Upper lobe of right lung (tissue), 1 donor: ENCODE measurements at regions not wholly inside any gene's neighbourhood (a gene's known extent, or its start where the extent isn't known, plus 50 kb on each side); places are given as distances from the start of the nearest gene placed in this dataset.

ENCODE experiments used
- ATAC-seq: fragments of 200-7000 bp; cut with Tn5 transposase; one replicate; pipeline ENCODE4 v1.9.1; 2020; ENCODE audit warnings: mild to moderate bottlenecking, moderate library complexity
- DNase-seq: peaks from one replicate; pipeline ENCODE4 v3.0.0-alpha.2; 2020
- H3K27ac ChIP-seq: fragments of 200-600 bp; one replicate; pipeline ENCODE4 v1.8.0; 2022
- H3K27me3 ChIP-seq: fragments of 200-600 bp; one replicate; pipeline ENCODE4 v1.8.0; 2022; ENCODE audit warnings: mild to moderate bottlenecking
- H3K36me3 ChIP-seq: fragments of 200-600 bp; one replicate; pipeline ENCODE4 v1.8.0; 2022
- H3K4me1 ChIP-seq: fragments of 200-600 bp; one replicate; pipeline ENCODE4 v1.8.0; 2022
- H3K4me3 ChIP-seq: fragments of 200-600 bp; one replicate; pipeline ENCODE4 v1.8.0; 2022; ENCODE audit warnings: mild to moderate bottlenecking
- H3K9me3 ChIP-seq: fragments of 200-600 bp; one replicate; pipeline ENCODE4 v1.8.0; 2022
- CTCF ChIP-seq: fragments of 200-600 bp; IDR thresholded peaks from one replicate; pipeline ENCODE4 v1.8.0; 2022; ENCODE audit warnings: antibody characterized with exemption
- intact Hi-C: fragments of 100-400 bp; cut with DNase I; formaldehyde crosslinking; loops from one replicate; pipeline ENCODE4 v1.11.0; 2022
- donor health status: DM: no; HTN: yes; CAD: no; lungs with severe emphysema.

GRCh38 chr2:78056976-78057375 lies 534.8 kb upstream of the LRRTM4 start:
- no peak overlapping the region for H3K27ac ChIP-seq
- H3K36me3 ChIP-seq = no peaks in the 10 kb centered on the region
- intact Hi-C loops = no loop called here
- ATAC-seq (no peak), DNase-seq (no peak)
- H3K4me1 ChIP-seq = no peaks in the 10 kb centered on the region
- no peak overlapping the region for H3K4me3 ChIP-seq
- no peaks in the 10 kb centered on the region for H3K27me3 ChIP-seq
- no peaks in the 10 kb centered on the region for H3K9me3 ChIP-seq
- no peak for TF ChIP-seq CTCF

- no peaks in the 10 kb centered on the region for H3K4me1 ChIP-seq
- H3K27me3 ChIP-seq = no peaks in the 10 kb centered on the region
- no peaks in the 10 kb centered on the region for H3K36me3 ChIP-seq
- no peak overlapping the region for H3K27ac ChIP-seq
- DNase-seq = no peak
- H3K9me3 ChIP-seq = no peaks in the 10 kb centered on the region
- intact Hi-C loops = no loop called here
- H3K4me3 ChIP-seq = no peak overlapping the region
- TF ChIP-seq CTCF = no peak
- no peak for ATAC-seq
Measured at GRCh38 chr2:78061301-78061700, 539.1 kb upstream of the LRRTM4 start.

- H3K4me1 ChIP-seq = no peaks in the 10 kb centered on the region
- no peak for DNase-seq
- no peak overlapping the region for H3K4me3 ChIP-seq
- no peak for ATAC-seq
- TF ChIP-seq CTCF = no peak
- H3K36me3 ChIP-seq = no peaks in the 10 kb centered on the region
- H3K27ac ChIP-seq = no peak overlapping the region
- no peaks in the 10 kb centered on the region for H3K27me3 ChIP-seq
- no peaks in the 10 kb centered on the region for H3K9me3 ChIP-seq
- intact Hi-C loops = no loop called here
Measured at GRCh38 chr2:78061732-78062131, 539.6 kb upstream of the LRRTM4 start.

GRCh38 chr2:78063246-78064020 lies 541.3 kb upstream of the LRRTM4 start:
- no peak for DNase-seq
- ATAC-seq = no peak
- intact Hi-C loops = no loop called here
- Histone ChIP-seq H3K9me3 (no peaks in the 10 kb centered on the region), H3K4me1 (no peaks in the 10 kb centered on the region), H3K27me3 (no peaks in the 10 kb centered on the region), H3K4me3 (no peak overlapping the region), H3K36me3 (no peaks in the 10 kb centered on the region), H3K27ac (no peak overlapping the region)
- TF ChIP-seq CTCF = no peak

GRCh38 chr2:78065366-78065765 lies 543.2 kb upstream of the LRRTM4 start:
- no peak for ATAC-seq
- Histone ChIP-seq H3K9me3 (no peaks in the 10 kb centered on the region), H3K4me3 (no peak overlapping the region), H3K4me1 (no peaks in the 10 kb centered on the region), H3K36me3 (no peaks in the 10 kb centered on the region), H3K27me3 (no peaks in the 10 kb centered on the region), H3K27ac (no peak overlapping the region)
- TF ChIP-seq CTCF = no peak
- intact Hi-C loops = no loop called here
- no peak for DNase-seq

GRCh38 chr2:78068808-78069207 lies 546.6 kb upstream of the LRRTM4 start:
- no peak for DNase-seq
- Histone ChIP-seq H3K36me3 (no peaks in the 10 kb centered on the region), H3K9me3 (no peaks in the 10 kb centered on the region), H3K4me1 (no peaks in the 10 kb centered on the region), H3K27ac (no peak overlapping the region), H3K27me3 (no peaks in the 10 kb centered on the region), H3K4me3 (no peak overlapping the region)
- no peak for ATAC-seq
- intact Hi-C loops = no loop called here
- TF ChIP-seq CTCF = no peak
